Daoy (cell line): ENCODE measurements at regions not wholly inside any gene's neighbourhood (a gene's known extent, or its start where the extent isn't known, plus 50 kb on each side); places are given as distances from the start of the nearest gene placed in this dataset.

Experiments used
- DNase-seq: peaks from one replicate; pipeline ENCODE4 v3.0.0-alpha.2; 2015; ENCODE audit warnings: low read depth

DNA sequence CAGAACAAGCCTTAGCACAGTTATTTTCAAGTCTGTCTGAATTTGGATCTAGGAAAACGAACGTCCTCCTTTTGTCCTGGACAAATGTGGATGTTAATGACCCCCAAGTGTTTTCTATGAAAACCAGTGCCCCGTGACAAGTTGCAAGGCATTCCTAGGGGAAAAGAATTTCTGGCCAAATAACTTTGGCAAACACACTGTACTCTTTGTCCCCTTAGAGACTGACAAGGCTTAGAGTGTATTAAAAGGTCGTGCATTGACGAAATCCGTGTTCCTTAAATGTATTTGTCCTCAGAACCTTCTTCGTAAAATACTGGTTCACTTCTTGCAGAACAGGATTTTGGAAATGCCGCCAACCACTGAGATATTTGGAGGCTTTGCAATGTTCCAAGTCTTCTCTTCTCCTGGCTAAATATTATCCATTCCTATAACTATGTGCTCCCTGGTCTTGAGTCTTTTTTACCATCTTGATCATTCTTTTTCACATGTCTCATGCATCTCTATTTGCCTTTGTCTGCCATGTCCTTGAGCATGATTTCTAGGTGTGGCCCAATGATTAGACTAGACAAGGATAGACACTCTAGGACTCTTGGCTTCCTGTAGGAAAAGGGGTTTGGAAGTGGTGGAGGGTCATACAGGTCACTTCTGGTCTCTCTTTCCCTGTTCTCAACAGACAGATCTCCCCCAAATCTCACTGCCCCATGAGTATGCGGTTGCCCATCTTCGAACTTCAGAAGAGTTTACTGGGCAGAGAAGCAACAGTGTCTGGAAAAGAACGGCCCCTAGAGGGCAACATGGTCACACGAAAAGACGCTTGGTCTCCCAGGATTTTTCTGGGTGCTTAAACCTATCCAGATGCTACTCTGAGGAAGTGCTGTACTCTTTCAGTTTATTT lies 117.5 kb downstream of the EDEM1 start:
- DNase-seq = peak; percentile 24

DNA sequence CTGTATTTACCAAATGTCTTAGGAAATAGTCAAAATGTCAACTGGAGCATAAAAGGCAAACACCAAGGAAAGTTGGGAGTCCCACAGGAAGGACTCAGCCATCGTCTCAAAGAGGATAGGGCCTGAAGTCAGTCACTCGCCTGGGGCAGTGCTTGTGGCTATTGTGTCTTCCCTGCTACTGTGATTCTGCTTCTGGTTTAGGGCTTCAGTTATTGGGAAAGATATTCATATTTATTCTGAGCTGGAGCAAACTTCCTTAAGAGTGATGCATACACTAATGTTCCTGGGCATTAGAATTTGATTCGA lies 118.1 kb downstream of the EDEM1 start:
- no peak for DNase-seq

DNA sequence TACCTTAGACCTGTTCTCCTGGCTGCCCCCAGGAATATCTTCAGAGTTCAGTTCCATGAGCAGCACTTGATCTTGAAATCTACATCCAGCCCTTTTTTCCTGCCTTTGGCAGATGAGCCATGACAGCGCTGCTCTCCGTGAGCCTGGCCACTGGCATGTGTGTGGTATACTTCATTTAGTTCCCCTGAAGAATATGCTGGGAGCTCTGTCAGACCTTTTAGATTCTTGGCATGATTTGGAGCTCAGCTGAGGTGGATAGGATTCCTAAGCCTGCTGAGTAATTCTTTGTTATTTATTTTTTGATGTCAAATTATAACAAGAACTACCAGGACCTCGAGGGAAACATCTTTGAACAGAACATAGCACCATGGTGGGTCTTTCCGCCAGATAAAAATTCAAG lies 121.7 kb downstream of the EDEM1 start:
- DNase-seq = no peak

DNA sequence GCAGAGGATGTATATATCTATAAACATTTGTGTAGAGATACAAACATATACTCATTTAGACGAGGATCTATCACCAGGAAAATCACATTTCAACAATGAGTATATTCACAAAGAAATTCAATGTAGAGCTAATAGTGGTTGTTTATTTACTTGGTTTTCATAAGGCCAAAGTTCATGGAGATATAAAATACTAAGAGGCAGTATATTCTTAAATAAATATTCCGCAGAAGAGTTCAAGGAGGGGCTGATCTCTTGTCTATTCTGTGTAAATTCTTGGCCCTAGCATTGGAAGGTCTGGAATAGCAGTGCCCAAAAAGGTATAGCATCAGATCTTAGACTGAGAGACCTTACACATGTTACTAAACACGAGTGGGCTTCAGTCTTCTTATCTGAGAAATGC lies 122.1 kb downstream of the EDEM1 start:
- no peak for DNase-seq

DNA sequence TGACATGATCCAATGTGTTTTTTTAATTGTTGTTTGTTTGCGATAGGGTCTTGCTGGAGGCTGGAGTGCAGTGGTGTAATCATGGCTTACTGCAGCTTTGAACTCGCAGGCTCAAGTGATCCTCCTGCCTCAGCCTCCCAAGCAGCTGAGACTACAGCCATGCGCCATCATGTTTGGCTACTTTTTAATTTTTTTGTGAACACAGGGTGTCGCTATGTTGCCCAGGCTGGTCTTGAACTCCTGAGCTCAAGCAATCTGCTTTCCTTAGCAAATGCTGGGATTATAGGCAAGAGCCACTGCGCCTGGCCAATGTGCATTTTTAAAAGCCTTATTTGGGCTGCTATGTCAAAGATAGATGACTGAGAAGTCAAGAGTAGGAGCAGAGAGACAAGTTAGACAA lies 123.0 kb downstream of the EDEM1 start:
- DNase-seq = no peak

DNA sequence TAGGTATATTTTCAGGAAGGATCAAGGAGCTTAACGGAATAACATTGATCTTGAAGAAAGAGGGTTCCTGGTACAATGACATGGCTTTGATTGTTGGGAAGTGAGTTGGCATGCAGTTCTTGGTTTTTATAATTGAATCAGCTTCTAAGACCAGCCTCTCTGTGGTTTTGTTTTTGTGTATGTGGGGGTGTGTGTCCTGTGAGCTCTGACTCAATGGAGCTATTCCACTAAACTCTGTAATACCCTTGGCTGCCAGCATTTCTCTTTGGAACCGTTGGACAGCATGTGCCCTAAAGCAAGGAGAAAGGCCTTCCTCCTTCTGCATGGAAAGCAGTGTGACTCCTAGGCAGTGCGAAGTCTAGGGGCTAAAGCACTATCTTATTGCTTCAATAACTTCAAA lies 124.8 kb downstream of the EDEM1 start:
- no peak for DNase-seq

DNA sequence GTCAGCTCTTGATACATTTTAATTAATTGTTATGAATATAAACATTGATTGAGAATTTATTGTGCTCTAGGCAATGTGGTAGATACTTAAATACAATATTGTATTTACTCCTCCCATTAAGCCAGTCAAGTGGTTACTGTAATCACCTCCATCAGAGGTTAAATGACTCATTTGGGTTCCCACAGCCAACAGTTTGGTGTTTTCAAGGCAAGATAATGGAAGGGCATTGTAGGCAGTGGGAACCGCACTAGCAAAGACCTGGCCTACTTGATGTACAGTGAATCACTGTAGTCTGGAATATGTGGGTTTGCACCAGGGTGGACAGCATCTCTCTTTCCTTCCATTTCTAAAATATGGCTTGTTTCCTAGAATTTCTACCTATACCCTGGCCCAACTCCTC lies 127.4 kb downstream of the EDEM1 start:
- no peak for DNase-seq

DNA sequence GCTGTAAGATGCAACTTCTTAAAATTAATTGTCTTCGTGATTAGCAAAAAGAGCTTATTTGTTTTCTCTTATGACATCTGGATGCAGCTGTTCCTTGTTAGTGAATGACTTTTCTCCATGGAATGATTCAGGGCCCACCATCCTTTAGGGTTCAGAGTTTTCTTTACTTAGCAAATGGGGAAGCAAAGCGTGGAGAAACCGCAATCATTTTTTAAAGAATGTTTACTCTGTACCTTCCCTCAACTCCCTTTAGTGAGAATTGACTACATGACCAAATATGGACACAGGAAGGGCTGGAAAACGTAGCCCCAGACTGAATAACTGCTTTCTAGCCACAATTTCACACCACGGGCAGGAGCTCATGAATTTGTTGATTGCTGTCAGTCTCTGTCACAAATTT lies 130.1 kb downstream of the EDEM1 start:
- no peak for DNase-seq

DNA sequence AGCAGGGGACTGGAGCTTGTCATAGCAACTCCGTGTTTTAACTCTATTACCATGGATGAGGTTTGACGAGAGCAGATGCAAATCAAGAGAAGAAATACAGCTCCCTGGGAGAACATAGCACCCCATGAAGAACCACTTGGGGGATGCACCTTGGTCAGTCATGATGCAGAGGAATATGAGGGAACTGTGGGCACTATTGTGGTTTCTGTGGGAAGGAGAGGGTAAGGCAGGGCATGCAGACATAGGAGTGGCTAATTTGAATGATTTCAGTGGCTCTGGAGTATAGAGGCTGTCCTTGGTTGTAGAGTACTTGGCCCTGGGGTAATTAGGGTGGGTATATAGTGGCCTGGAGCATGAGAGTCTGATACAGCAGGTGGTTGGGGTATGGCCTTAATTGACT lies 131.9 kb downstream of the EDEM1 start:
- no peak for DNase-seq

DNA sequence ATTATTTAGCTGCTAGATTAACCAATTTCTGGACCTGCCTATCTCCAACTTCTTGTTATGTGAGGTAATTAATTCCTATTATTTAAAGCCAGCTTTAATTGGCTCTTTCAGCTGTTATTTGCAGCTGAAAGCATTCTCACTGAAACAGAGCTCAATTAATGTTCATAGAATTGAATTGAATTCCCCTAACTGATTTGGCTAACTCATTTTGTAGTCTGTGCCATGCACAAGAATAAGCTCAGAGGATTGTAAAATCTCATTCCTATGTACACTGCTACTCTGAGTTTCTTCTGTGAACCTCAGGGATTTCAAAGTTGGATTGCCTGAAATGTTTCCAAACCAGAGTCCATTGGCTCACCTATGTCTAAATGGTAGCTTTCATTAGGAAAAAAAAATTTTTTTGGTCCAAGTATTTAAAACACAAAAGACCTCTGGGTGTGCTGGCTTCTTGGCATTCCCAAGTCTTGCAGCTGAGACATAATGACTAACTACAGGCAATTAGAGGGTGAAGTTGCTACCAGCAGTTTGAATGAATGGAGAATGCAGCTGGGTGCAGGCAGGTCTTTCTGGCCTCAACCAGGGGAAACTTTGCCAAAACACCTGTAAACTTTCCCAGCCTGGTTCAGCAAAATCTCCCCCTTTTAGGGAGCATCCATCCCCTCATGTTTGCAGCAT lies 134.3 kb downstream of the EDEM1 start:
- DNase-seq = no peak

DNA sequence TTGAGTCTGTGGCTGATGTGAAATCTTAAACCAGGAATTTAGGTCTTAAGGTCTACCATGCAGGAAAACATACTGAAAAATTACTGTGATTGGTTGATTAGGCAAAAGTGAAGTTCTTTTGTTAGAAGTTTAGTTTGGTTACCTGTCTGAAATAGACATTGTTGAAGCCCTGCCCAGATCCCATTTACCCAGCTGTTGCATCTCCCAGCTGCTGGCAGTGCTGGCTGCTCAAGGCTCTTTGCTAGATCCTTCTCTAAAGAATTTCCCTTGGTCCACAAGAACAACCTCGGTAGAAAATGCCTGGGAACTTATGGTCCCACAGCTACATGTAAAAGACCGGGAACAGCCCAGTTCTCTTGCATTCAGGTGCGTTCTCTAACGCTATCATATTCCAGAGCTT lies 137.3 kb downstream of the EDEM1 start:
- DNase-seq = no peak

DNA sequence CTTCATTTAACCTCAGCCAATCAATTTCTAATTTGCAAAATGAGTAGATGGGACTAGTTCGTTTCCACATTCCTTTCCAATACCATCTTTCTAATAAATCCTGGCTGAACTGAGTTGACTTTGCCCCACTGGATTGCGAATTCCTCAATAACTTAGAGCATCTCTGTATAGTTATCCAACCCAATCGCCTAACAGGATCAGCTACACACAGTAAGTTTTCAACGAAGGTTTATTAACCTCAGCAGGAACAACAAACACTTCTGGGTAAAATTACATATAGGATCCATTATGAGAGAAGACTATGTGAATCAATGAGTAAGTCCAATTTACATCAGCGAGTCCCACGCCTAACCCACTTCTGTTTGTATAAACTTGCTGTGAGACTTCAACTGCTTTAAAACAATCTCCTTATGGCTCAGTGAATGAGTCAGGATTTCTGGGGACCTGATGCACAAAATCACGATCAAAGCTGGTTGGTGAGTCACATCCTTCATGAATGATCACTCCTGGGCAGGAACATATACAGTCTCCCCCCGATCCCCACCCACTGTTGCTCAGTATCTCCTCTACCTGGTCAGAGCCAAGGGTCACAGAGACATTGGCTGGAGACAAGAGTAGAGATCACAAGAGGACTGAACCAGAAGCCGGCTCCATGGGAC lies 142.8 kb downstream of the EDEM1 start:
- peak; percentile 61 for DNase-seq

DNA sequence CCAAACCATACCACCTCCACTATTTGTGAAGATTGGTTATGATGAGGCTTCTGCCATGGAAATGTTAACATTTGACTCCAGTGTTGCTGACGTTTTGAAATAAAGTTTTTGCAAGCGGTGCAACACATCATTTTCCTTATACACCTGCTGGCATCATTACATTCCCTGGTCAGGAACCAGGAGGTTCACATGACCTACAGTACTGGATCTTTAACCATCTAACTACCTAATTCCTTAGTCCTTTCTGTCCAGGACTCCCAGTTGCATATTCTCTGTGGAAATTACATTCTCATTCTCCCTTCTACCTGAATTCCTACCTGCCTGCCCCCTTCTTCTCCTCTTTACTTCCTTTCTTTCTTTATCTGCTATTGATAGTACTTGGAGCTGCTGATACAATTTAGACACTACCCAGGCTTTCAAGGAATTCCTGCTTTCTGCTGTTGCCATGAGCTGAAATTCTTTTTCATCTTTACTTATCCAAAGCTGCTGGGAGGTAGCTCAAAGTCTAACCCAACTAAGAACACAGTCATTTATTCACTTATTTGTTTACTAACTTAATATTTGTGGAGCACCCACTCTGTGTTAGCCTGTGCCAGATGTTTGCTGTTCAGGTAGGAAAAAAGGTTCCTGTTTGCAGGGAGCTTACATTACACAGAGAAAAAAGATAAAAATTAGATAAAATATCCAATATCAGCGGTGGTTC lies 144.2 kb downstream of the EDEM1 start:
- DNase-seq = no peak

DNA sequence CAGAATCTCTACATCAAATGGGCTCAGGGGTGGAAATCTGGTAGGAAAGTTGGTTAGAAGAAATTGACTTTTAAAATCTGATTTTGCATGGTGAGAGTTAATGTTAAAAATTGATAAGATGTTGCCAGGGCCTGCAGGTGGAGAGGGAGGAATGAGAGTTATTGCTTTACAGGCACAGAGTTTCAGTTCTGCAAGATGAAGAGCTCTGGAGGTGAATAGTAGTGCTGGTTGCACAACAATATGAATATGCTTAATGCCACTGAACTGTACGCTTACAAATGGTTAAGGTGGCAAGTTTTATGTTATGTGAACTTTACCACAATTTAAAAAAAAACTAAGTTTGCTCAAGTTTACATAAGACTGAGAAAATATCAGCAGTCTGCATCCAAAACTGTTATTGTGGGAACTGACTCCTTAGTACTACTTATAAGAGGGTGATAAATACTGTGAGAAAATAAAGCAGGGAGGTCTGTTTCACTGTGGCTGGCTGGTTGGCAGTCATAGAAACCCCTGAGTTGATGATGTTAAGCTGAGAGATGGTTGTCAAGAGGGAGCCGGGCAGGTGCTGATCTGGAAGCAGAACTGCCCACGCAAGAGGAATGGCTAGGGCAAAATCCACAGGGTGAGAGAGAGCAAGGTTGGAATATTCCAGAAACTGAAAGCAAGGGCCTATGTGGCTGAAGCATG lies 144.9 kb downstream of the EDEM1 start:
- no peak for DNase-seq

DNA sequence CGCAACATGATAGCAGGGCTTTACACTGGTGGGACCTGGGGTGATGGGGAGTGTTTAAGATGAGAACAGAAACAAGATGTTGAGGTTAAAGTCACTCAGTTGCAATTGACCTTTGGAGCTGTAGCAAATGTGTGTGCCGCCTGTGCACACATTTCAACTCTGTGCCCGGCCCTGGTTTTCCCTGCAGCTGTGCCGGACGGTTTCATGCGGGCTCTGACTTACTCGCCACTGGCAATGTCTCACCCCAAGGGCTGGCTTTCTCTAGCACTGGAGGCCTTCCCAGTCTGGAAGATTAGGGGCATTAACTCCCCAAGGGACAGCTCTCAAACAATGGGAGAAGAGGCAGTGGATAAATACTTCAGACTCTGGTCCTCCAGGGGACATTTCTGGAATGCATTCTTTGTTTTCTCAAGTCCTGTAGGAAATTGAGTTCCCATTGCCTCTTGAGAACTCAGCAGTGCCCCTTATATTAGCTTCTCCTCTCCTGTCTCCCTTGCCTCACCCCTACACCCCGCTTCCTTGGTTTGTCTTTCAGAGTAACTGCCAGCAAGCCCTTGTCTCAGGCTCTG lies 152.5 kb downstream of the EDEM1 start:
- DNase-seq = no peak

DNA sequence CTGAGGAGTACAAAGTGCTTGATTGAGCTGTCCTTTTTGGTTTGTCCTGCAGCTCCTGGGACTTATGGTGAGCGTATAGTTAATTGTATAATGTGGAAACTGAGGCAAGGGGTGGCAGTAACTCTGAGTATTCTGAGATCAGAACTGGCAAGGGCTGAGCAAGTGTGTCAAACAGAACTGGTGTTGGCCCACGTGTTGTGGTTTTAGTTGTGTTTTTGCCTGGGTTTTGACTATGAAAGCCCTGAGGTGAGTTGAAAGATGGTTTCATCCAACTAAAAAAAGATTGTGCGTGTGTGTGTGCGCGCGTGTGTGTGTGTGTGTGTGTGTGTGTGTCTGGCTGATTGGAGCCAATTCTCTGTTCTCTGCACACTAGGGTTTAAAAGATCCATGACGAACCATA lies 154.1 kb downstream of the EDEM1 start:
- DNase-seq = no peak

DNA sequence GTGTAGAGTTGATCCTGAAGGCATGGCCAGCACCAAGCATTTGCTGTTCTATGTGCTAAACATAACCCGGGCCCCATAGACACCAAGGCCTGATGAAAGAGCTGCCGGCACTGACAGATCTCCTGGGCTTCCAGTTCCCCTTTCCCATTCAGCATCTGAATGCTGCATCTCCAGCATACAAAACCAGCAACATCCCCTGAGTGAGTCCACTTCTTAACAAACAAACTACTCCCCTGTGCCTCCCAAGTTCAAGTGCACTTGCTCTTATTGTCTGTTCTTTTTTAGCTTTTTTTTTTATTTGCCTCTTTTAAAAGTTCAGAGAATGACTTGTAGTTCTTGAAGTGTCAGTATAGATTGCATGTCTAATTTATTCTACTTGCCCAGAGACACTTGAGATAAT lies 156.0 kb downstream of the EDEM1 start:
- no peak for DNase-seq

DNA sequence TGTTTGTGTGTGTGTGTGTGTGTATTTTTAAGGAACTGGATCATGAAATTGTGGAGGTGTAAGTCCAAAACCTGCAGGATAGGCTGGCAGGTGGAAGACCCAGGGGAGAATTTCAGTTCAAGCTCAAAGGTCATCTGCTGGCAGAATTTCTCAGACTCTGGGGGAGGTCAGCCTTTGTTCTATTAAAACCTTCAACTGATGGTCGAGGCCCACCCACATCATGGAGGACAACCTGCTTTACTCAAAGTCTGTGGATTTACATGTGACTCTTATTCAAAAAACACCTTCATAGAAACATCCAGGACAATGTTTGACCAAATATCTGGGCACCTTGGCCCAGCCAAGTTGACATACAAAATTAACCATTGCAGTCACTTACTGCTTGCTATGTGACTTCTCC lies 157.2 kb downstream of the EDEM1 start:
- no peak for DNase-seq

DNA sequence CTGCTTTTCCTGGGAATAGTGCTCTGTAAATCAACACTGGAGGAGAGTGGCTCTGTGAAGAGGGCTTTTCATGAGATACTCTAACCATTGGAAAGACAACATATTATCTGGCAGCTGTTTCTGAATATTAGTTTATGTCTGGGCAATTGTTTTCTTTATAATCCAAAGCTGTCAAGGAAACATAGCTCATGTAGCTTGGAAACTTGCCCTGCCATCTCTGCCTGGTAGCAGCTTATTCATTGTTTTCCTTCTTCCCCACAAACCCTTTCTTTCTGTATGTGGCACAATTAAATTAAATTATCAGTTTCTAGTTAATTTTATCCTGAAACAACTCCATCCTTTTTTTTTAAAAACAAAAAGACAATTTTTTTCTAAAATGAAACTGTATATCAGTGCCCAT lies 160.0 kb downstream of the EDEM1 start:
- no peak for DNase-seq

DNA sequence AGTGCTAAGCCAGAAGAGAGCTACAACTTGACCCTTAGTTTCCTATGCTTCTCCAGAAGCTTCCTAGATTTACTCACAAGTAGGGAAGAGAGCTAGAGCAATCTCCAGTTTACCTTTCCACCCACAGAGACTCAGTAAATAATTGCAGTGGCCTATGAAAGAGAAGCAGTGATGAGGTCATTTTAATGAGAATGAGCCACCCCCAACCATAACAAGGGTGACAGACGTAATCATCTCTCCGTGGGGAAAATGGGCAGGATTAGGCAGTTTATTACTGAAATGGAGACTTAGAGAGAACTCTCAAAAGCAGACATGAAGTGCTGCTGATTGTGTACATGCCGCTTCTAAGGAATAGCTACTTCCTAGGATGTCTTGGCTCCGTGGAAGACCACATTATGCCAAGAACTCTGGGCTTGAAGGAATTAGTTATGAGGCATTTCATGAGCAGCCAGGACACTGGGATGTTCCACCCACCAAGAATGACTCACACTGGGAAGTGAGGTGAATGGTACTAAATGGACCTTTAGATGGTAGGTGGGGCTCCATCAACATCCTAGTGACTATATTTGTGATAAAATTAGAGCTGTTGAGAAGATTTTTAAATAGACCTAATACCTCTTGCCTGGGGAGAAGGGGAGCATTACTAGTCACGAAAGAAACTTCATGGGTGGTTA lies 160.9 kb downstream of the EDEM1 start:
- DNase-seq = no peak

DNA sequence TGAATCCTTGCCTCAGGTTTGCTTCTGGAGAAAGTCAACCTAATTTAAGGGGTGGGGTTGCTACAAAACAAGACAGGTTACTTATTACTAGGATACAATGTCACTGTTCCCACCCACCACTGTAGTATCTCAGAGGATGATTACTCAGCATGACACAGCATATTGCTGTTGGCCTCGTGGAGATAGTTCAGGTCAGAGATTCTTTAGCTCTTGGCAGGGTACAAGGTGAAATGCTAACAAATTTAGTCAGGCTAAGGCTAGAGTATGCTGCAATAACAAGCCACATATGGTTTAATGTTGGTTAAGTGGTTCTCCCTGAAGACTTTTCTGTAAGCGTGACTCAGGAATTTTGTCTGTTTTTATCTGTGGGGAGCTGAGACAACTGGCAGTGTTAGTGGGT lies 161.8 kb downstream of the EDEM1 start:
- no peak for DNase-seq
